ENCODE measurements at regions not wholly inside any gene's neighbourhood (a gene's known extent, or its start where the extent isn't known, plus 50 kb on each side); places are given as distances from the start of the nearest gene placed in this dataset.

DNA sequence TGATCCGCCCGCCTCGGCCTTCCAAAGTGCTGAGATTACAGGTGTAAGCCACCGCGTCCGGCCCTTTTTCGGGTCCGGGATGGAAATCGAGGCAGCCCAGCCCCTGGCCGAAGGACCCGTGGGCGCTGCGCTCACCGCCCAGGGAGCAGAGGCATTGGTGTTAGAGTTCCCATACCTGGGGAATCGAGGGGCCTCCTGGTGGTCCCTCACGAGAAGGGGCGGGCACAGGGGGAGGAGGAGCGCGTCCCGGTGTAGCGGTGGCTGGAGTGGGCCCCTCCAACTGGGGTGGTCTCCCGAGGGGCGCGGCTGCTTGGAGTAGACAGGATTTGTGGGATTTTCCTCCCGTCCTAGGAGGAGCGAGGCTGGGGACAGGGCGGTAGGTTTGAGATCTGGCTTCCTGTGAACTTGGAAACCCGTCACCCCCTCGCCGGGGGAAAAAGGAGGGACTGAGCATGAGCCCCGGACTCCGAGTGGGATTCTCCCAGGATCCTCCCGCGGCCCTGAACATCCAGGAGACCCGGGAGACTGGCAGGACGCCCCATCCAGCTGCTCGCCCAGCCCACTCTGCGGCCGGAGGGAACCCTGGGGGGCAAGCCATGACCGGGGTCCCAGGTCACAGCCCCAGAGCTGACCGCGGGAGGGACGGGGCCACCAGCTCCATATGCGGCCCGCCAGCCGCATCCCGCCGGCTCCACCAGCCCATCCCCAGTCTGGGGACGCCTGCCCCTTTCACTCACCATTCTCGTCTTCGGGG is 70.9 kb downstream of the ASCL4 start:
- H3K4me3 ChIP-seq (ENCODE audit: low read depth, low read length) = no peak overlapping the region
- no peak for DNase-seq (ENCODE audit: low read depth)

DNA sequence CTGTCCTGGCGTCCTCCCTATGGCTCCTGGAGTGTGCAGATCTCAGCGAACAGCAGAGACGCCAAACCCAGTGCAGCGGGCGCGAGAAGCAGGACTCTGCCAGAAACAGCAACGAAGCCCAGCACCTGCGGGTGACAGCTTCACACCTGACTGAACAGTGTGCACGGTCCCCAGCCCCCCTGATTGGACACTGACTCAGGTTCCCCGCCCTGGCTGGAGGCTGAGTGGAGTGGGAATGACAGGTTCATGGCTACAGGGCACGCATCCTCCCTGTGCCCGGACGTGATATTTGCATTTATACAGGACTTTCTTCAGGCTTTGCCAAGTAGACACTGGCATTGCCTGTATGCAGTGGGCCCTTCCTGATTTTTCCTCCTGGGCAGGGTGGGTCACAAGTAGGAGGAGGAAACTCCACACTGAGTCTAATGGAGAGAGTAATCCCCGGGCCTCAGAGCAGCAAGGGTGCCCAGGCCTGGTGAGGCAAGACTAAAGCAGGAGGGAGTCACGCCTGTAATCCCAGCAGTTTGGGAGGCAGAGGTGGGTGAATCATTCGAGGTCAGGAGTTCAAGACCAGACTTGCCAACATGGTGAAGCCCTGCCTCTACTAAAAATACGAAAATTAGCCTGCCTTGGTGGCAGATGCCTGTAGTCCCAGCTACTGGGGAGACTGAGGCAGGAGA is 71.6 kb downstream of the ASCL4 start:
- H3K4me3 ChIP-seq (ENCODE audit: low read depth, low read length) = no peak overlapping the region
- DNase-seq (ENCODE audit: low read depth) = no peak
- TF ChIP-seq CTCF (IDR thresholded peaks at IDR 0.05; ENCODE audit: low read depth, low read length) = no peak
- no peak for TF ChIP-seq MAX (IDR thresholded peaks at IDR 0.05; ENCODE audit: low read depth, low read length)
- TF ChIP-seq MYC (IDR thresholded peaks at IDR 0.05; ENCODE audit: low read depth, low read length) = no peak
- no peak for TF ChIP-seq POLR2A (IDR thresholded peaks at IDR 0.05; ENCODE audit: extremely low read depth, insufficient read length)

More for the DNA sequence above, 70.9 kb downstream of the ASCL4 start:
- no peak for TF ChIP-seq MYC (IDR thresholded peaks at IDR 0.05; ENCODE audit: low read depth, low read length)
- no peak for TF ChIP-seq POLR2A (IDR thresholded peaks at IDR 0.05; ENCODE audit: extremely low read depth, insufficient read length)
- no peak for TF ChIP-seq CTCF (IDR thresholded peaks at IDR 0.05; ENCODE audit: low read depth, low read length)
- no peak for TF ChIP-seq MAX (IDR thresholded peaks at IDR 0.05; ENCODE audit: low read depth, low read length)

GRCh38 chr12:107847430-107847829 is 72.9 kb downstream of the ASCL4 start:
- no peak for TF ChIP-seq POLR2A (IDR thresholded peaks at IDR 0.05; ENCODE audit: extremely low read depth, insufficient read length)
- no peak for TF ChIP-seq MAX (IDR thresholded peaks at IDR 0.05; ENCODE audit: low read depth, low read length)
- no peak for TF ChIP-seq CTCF (IDR thresholded peaks at IDR 0.05; ENCODE audit: low read depth, low read length)
- TF ChIP-seq MYC (IDR thresholded peaks at IDR 0.05; ENCODE audit: low read depth, low read length) = no peak

DNA sequence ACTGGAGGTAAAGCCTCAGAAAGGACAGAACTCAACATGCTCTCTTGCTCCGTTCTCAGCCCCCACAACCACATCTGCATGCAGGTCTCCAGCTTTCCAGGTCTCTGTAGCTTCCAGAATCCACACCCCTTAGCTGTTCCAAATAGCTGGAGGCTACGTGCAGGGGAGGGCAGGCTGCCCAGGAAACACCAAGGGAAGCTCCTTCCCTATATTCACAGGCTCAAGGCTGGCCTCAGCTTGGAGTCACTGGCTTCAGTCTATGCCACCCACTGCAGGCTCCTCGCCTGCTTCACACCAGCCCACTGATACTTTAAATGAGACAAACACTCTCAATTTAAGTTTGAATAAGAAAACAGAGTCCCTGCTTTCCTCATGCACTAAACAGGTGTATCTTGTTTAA is 73.3 kb downstream of the ASCL4 start:
- H3K4me3 ChIP-seq (ENCODE audit: low read depth, low read length) = no peak overlapping the region
- TF ChIP-seq POLR2A (IDR thresholded peaks at IDR 0.05; ENCODE audit: extremely low read depth, insufficient read length) = no peak
- TF ChIP-seq MYC (IDR thresholded peaks at IDR 0.05; ENCODE audit: low read depth, low read length) = no peak
- TF ChIP-seq MAX (IDR thresholded peaks at IDR 0.05; ENCODE audit: low read depth, low read length) = no peak
- TF ChIP-seq CTCF (IDR thresholded peaks at IDR 0.05; ENCODE audit: low read depth, low read length) = no peak
- DNase-seq (ENCODE audit: low read depth) = no peak

More at GRCh38 chr12:107847430-107847829, 72.9 kb downstream of the ASCL4 start:
- DNase-seq (ENCODE audit: low read depth) = no peak
- H3K4me3 ChIP-seq (ENCODE audit: low read depth, low read length) = no peak overlapping the region

DNA sequence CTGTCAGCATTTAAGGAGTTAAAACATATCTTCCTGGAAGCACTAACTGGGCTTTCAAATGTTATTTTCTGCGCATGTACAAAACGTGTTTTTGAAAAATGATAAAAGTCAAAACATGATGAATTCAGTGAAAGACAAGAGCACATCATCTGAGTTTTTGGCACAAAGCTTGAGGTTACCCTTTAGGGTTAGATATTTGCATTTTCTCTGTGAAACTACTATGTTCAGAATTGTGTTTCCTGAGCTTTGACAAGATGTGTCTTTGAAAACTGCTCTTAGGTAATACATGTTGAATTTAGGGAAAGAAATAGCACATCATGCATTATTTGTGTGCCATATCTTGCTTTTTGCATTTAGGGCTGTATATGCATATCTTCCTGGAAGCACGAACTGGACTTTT is 79.0 kb downstream of the ASCL4 start:
- no peak overlapping the region for H3K4me3 ChIP-seq (ENCODE audit: low read depth, low read length)
- TF ChIP-seq CTCF (IDR thresholded peaks at IDR 0.05; ENCODE audit: low read depth, low read length) (no peak), MYC (IDR thresholded peaks at IDR 0.05; ENCODE audit: low read depth, low read length) (no peak), POLR2A (IDR thresholded peaks at IDR 0.05; ENCODE audit: extremely low read depth, insufficient read length) (no peak)
- no peak for DNase-seq (ENCODE audit: low read depth)

Measured in NB4 (cell line).